GM21825 (cell line): ENCODE measurements at regions not wholly inside any gene's neighbourhood (a gene's known extent, or its start where the extent isn't known, plus 50 kb on each side); places are given as distances from the start of the nearest gene placed in this dataset.

Source experiments
- ATAC-seq: cut with Tn5 transposase; IDR thresholded peaks from one replicate; pipeline ENCODE4 v1.9.1; 2021; ENCODE audit warnings: mild to moderate bottlenecking, moderate library complexity; ENCODE audit not compliant: unreplicated experiment

DNA sequence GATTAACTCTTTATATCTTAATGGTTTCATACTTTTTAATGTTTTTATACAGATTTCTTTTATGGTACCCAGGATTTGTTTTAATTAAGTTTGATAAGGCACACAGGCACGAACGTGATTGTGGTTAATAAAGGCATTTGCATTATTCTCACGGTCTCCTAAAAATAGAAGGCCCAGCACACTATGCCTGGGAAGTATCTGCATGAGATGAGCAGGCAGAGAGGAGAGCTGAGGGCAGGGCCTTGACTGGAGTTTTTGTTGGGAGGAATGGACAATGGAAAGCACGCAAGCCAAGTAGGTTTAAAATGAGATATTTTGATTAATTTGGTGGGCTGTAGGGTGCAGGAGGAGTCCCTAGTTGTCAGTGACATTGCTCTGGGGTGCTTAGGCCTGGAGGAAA is 1714.3 kb upstream of the PCDH7 start:
- no peak for ATAC-seq

- no peak for ATAC-seq
Observed at GRCh38 chr4:29009908-29010307, 1710.3 kb upstream of the PCDH7 start.

DNA sequence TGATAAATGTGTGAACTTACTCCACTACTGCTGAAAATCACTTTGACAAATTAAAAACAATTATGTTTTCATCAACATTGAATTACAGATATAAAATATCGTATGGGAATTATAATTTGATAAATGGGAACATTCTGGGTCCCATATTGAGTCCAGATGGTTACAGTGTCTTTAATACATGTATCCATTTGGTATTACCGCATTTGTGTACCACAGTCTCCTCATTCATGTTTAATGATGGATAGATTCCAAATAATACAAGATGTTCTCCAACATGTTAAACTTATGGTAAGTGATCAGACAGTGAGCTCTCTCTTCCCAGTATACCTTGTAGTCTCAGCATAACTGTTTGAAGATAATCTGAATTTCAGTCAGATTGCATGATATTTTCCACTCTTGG is 1706.8 kb upstream of the PCDH7 start:
- ATAC-seq, result no peak

- ATAC-seq, result no peak
Observed at GRCh38 chr4:29014555-29014954, 1705.6 kb upstream of the PCDH7 start.

GRCh38 chr4:29033703-29034102 is 1686.5 kb upstream of the PCDH7 start:
- no peak for ATAC-seq

GRCh38 chr4:29037501-29037900 is 1682.7 kb upstream of the PCDH7 start:
- ATAC-seq, result no peak

GRCh38 chr4:29043411-29043810 is 1676.8 kb upstream of the PCDH7 start:
- ATAC-seq, result no peak

GRCh38 chr4:29046186-29046585 is 1674.0 kb upstream of the PCDH7 start:
- ATAC-seq, result no peak

GRCh38 chr4:29046781-29047180 is 1673.4 kb upstream of the PCDH7 start:
- ATAC-seq, result no peak

DNA sequence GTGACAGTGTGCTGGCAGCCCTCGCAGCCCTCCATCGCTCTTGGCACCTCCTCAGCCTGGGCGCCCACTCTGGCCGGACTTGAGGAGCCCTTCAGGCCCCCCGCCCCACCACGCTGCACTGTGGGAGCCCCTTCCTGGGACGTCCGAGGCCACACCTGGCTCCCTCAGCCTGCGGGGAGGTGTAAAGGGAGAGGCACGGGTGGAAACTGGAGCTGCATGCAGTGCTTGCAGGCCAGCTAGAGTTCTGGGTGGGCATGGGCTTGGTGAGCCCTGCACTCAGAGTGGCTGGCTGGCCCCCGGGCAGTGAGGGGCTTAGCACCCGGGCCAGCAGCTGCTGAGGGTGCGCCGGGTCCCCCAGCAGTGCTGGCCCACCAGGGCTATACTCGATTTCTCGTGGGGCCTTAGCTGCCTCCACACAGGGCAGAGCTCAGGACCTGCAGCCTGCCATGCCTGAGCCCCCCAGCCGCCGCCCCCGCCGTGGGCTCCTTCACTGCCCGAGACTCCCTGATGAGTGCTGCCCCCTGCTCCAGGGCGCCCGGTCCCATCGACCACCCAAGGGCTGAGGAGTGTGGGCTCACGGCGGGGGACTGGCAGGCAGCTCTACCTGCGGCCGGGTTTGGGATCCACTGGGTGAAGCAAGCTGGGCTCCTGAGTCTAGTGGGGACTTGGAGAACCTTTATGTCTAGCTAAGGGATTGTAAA is 1672.7 kb upstream of the PCDH7 start:
- no peak for ATAC-seq

GRCh38 chr4:29051381-29051965 is 1668.7 kb upstream of the PCDH7 start:
- ATAC-seq, result no peak

DNA sequence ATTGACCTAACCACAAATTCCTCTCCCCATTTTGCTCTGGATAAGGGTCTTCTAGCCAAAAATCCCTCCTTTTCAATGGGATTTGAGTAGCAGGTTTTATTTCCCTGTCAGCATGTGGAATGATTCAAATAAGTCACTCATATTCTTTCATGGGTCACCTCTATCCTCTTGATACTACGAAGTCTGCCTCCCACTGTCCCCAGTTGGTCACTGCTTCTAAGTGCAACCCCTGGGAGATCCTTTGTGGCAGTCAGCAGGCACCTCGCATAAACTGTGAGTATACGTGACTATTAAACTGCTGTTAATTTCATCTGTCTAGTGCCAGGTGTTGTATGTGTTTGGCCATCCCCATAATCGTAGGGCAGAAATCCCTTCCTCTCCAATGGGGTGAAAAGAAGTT is 1667.9 kb upstream of the PCDH7 start:
- ATAC-seq, result no peak

- ATAC-seq, result no peak
Observed at GRCh38 chr4:29058531-29058930, 1661.6 kb upstream of the PCDH7 start.

DNA sequence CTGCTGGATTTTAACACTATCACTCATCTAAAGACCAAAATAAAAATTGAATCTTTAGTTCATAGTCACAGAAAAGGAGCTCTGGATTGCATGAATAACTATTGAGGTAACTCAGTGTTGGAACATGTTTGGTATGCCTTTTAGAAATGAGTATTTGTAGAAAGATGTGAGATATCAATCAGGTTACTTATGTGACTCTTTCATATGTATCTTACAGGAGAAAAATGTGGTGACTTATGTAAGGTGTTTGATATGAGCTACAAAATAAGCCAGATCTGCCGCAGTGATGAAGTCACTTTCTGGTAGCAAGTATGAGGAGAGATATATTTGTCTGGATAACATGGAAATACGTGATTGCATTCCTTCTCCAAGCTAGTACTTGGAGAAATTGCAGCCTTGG is 1653.3 kb upstream of the PCDH7 start:
- ATAC-seq, result no peak

DNA sequence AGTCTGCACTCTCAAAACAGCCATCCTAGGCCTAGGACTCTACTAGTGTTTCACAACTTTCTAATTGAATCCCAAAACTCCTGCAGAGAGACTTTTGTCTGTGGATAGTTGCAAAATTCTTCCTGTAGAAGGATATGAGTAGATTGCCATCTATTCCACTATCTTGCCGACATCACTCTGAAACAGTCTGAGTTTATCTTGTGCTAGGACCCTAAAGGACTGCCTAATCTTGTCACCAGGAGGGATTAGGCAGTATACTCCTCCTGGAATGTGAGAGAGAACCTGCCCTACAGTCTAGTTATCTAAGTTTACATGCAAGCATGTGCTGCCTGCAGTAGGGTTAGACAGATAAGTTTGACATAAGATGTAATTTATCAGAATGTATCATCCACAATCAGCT is 1646.6 kb upstream of the PCDH7 start:
- ATAC-seq, result no peak

GRCh38 chr4:29075366-29075765 is 1644.8 kb upstream of the PCDH7 start:
- ATAC-seq, result no peak

- ATAC-seq, result no peak
Observed at GRCh38 chr4:29079260-29079659, 1640.9 kb upstream of the PCDH7 start.

DNA sequence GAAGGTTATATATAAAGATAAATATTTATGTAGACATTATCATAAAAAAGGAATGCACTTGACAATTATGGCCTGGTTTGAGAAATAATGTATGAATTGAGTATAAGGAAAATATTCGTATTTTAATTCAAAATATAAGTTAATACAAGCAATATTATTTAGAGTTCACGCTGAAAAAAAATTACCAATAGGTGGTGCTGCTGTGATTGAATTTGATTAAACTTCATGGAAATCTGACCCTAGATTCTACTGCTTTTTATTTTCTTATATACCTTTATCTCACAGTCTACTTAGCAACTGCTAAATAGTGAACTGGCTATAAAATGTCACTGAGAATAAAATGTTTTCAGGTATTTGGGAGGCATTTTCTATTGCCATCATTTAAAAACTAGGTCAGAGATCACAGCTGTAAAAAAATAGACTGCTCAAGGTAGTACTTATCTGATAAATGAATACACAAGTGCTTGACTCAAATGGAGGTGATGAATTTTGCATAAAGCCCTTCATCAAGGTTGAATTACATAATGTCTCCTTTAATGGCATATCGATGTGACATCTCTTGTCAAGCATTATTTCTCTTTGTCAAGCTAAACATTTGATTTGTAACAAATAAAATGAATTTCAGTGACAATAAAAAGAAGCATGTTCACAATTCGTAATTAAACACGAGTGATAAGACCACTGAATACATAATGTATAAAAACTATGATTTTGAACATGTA is 1638.8 kb upstream of the PCDH7 start:
- ATAC-seq, result no peak

DNA sequence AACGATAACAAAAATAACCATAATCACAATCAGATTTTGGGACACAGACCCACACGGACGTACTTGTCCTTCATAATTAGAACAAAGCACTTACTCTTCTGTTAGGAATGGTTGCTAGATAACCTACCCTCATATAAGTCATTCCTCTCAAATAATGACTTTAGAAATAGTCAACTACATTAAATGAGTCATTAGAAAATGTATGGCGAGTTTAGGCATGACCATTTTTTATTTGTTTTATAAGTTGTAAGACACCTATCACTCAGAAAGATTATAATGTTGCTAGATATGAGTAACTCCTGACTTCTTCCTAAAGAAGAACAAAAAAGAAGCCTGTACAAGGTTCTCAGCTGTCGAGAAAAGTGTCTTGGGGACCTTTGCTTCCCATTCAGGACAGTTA is 1637.5 kb upstream of the PCDH7 start:
- ATAC-seq, result no peak

DNA sequence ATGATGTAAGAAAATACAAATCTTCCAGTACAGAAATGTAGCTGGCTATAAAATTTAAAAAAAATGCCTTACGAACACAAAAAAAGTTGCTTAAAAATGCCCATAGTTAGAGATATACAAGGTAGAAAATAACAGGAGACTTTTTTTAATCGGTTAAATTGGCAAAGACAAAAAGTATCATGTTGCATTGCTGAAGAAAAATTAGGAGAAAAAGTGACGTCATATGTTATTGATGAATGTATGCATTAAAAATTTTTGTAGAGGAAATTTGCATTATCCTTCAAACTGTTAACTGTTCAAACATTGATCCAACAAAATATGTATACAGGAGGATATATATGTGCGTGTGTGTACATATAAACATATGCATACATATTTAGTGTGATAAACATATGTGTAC is 1634.4 kb upstream of the PCDH7 start:
- ATAC-seq, result no peak

GRCh38 chr4:29104694-29105093 is 1615.5 kb upstream of the PCDH7 start:
- no peak for ATAC-seq

GRCh38 chr4:29113960-29114359 is 1606.2 kb upstream of the PCDH7 start:
- no peak for ATAC-seq
